DND-41 (cell line): ENCODE measurements at regions not wholly inside any gene's neighbourhood (a gene's known extent, or its start where the extent isn't known, plus 50 kb on each side); places are given as distances from the start of the nearest gene placed in this dataset.

Experiments
- CTCF ChIP-seq: IDR thresholded peaks from 2 replicates; pipeline ENCODE4 v1.5.1; 2012; ENCODE audit warnings: borderline replicate concordance, low read length, moderate library complexity, mild to moderate bottlenecking; ENCODE audit not compliant: poor library complexity, severe bottlenecking; ENCODE audit errors: extremely low read depth
- EZH2 ChIP-seq: IDR thresholded peaks from 3 replicates; pipeline ENCODE4 v1.6.1; 2012; ENCODE audit warnings: borderline replicate concordance, low read depth, mild to moderate bottlenecking, moderate library complexity, low read length, inconsistent platforms; ENCODE audit not compliant: severe bottlenecking

- no peak for TF ChIP-seq CTCF
- TF ChIP-seq EZH2 = no peak
These were observed 671.7 kb upstream of the PTBP2 start for GRCh38 chr1:96049759-96050409.
